ENCODE measurements at regions not wholly inside any gene's neighbourhood (a gene's known extent, or its start where the extent isn't known, plus 50 kb on each side); places are given as distances from the start of the nearest gene placed in this dataset.
"Not testable (repeated sequence)": the region's sequence is repeated elsewhere in the genome, so short reads cannot be mapped to it uniquely, and the experiment has no call there.

DNA sequence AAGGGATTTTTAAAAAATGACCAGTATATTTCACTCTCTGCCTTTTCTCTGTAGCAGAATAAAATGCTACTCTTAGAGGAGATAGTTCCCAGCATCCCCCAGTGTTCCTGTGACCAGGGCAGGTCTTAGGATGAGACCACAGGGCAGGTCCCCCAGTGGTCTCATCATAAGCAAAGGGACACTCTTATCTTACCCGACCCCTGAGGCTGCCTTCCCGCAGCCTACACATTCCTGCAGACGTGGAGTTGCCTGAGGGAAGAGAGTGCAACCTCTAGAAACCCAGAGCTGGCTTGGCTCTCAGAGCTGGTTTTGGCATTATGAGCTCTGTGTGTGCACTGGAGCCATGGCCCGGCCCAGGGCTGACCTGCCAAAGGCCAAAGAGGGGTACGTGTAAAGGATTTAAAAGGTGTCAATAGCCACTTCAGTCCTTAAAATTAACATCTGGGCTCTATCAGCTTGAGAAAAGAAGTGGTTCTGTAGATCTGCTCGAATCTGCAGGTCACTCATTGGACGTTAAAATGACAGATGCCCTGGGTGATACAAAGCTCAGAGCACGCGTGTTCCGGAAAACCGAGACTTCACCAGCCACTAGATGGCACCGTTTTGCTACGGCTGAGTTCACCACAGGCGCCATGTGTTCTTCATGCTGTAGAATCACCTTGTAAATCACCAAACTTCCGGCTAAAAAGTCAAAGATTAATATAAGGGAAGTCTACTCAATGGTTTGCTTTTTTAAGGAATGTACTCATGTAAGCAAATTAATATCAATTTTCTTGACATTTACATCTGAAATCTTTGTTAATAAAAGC is 60.4 kb upstream of the GPR31 start:
- not testable (repeated sequence) for H3K9me3 ChIP-seq
- H3K27ac ChIP-seq, result peak overlapping the region in 2 of 3 donors; percentile 53 to 90

DNA sequence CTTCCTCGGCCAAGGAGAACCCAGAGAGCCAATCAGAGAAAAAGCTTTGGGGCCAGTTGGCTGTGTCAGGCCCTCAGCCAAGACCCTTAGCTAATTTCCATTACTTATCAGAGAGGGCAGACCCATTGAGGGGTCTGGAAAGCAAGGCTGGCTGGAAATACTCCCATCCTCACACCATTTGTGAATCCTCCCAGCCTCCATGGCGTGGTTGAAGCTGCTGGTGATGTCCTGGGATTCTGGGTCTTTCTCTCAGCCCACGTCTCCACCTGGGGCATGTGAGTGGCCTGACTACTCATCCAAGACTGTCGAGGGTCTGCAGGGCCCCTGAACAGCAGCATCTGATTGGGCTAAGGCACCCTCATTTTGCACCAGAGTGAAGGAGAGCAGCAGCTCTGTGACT is 61.3 kb upstream of the GPR31 start:
- WGBS (ENCODE audit: insufficient coverage, low coverage, low lambda C conversion rate, missing lambda C conversion rate), result 75% methylated on average over 2 of the region's 4 CpGs
- DNase-seq; H3K27me3 ChIP-seq; intact Hi-C loops (cut with DNase I); H3K36me3 ChIP-seq; ATAC-seq; H3K27ac ChIP-seq; H3K4me3 ChIP-seq; H3K9me3 ChIP-seq: not testable (repeated sequence)
- H3K4me1 ChIP-seq, result peaks cover 0 to 10% (median 2%) of the 10 kb centered on the region in 4 donors

More for the DNA sequence above, 60.4 kb upstream of the GPR31 start:
- H3K27me3 ChIP-seq; H3K4me3 ChIP-seq; intact Hi-C loops (cut with DNase I); DNase-seq; H3K36me3 ChIP-seq: not testable (repeated sequence)
- peak; percentile 67 to 77 (median 68) for ATAC-seq
- H3K4me1 ChIP-seq, result peaks cover 0 to 10% (median 2%) of the 10 kb centered on the region in 4 donors
- WGBS (ENCODE audit: insufficient coverage, low coverage, low lambda C conversion rate, missing lambda C conversion rate), result 0% methylated on average over 3 of the region's 15 CpGs
- TF ChIP-seq, protein P1, sequence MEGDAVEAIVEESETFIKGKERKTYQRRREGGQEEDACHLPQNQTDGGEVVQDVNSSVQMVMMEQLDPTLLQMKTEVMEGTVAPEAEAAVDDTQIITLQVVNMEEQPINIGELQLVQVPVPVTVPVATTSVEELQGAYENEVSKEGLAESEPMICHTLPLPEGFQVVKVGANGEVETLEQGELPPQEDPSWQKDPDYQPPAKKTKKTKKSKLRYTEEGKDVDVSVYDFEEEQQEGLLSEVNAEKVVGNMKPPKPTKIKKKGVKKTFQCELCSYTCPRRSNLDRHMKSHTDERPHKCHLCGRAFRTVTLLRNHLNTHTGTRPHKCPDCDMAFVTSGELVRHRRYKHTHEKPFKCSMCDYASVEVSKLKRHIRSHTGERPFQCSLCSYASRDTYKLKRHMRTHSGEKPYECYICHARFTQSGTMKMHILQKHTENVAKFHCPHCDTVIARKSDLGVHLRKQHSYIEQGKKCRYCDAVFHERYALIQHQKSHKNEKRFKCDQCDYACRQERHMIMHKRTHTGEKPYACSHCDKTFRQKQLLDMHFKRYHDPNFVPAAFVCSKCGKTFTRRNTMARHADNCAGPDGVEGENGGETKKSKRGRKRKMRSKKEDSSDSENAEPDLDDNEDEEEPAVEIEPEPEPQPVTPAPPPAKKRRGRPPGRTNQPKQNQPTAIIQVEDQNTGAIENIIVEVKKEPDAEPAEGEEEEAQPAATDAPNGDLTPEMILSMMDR (IDR thresholded peaks at IDR 0.05), result peak in 3 of 4 donors; percentile 17 to 34 (median 32)

DNA sequence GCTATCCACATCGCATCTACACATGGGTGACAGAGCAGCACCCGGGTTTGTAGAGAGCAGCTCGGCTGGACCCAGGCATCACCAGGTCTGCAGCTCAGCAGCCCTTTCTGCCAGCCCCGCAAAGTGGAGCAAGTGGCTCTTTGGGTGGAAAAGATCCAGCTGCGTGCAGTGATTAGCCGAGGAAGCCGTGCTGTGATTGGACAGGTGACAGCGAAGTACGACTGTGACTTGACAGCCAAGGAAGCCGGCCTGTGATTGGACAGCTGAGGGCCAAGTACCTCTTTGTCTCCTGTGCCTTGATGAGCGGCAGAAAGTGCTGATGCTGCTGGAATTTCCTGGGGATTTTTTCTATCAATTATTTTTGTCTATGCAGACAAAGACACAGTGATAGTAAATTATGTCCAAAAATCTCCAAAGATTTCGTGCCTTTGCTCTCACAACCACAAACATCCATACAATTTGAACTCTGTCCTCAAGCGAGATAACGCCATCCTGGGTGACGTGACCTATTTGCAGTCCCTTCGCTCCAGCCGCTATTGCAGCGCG is 62.3 kb upstream of the GPR31 start:
- no peaks in the 10 kb centered on the region for H3K9me3 ChIP-seq
- no peak overlapping the region for H3K27ac ChIP-seq
- no peak for TF ChIP-seq POLR2A (IDR thresholded peaks at IDR 0.05)
- TF ChIP-seq, protein P1 (IDR thresholded peaks at IDR 0.05), result no peak
- H3K4me1 ChIP-seq, result peaks cover 0 to 7% (median 2%) of the 10 kb centered on the region in 4 donors
- peak in 2 of 4 donors; percentile 12 to 17 for ATAC-seq
- H3K4me3 ChIP-seq, result no peak overlapping the region
- intact Hi-C loops (cut with DNase I), result no loop called here
- peak; percentile 55 to 77 (median 61) for DNase-seq
- H3K27me3 ChIP-seq, result no peaks in the 10 kb centered on the region
- no peaks in the 10 kb centered on the region for H3K36me3 ChIP-seq
- WGBS (ENCODE audit: insufficient coverage, low coverage, low lambda C conversion rate, missing lambda C conversion rate), result 58% methylated on average over 15 of the region's 19 CpGs

DNA sequence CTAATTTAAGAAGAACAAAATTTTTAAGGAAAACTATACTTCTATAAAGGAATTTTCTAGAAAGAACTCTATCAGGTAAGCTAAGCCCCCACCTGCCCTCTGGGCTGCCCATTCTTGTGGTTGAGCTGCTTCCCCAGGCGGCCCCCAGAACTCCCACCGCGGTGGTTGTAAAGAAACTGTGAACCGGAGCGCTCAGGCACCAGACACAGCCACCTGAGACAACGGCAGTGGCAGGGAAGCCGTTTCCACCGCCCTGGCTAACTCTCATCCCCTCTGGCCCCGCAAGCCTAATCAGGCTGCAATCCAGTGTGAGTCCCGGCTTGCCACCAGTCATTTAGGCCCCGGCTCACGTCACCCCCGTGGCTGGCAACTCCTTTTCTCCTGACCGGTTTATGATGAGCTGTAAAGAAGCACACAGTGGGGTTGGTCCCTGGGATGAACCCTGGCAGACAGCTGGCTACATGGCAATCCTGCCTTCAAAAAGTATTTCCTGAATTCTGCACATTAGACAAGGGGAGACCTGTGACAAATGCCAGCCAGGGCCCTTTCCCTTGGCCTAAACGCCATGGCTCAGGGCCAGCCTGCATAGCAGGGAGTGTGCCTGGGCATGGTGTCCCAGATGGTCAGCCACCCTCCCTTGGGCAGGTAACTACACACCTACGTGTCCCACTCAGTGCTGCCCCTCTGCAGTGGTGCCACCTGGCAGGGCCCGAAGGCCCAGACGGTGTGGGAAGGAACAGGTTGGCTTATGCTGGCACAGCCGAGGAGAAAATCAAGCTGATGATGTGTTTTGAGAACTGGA is 63.8 kb upstream of the GPR31 start:
- WGBS (ENCODE audit: insufficient coverage, low coverage, low lambda C conversion rate, missing lambda C conversion rate), result 86% methylated on average over 7 of the region's 19 CpGs
- ATAC-seq (no peak), DNase-seq (no peak)

DNA sequence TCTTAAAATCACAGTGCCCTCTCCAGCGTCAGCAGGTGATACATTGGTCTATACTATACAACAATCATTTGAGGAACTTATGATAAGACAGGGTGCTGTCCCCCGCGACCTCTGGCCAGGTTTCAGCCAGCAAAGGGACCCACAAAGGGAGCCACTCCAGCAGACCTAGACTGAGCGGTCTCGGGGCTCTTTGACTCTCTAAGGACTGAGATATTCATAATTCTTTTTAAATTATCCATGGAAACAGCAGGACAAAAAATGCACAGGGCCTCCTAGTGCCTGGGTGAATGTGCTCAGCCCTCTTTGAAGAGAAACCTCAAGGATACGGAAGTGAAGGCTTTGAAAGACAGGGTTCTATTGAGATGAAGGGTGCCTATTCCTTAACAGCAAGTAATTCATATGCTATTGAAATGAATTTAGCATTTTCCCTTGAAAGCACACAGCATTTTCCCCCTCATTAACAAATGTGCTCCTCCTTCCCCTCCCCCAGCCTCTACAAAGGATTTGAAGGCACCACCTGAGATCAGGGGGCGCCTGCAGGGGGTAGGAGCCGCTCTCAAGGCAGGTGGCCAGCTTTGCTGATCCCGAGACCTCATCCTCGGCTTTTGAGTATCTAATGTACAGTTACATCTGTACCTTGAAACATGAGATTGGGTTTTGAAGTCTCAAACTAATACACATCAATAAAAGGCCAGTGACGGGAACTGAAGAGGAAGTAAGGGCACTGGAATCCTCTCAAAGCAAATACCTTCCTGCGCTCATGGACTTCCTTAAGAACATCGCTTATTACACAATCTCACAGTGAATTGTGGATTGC is 65.3 kb upstream of the UNC93A start:
- H3K4me3 ChIP-seq; H3K36me3 ChIP-seq; H3K4me1 ChIP-seq; H3K27ac ChIP-seq; DNase-seq; ATAC-seq; H3K27me3 ChIP-seq; intact Hi-C loops (cut with DNase I); H3K9me3 ChIP-seq: not testable (repeated sequence)
- 73% methylated on average over 5 of the region's 13 CpGs for WGBS (ENCODE audit: insufficient coverage, low coverage, low lambda C conversion rate, missing lambda C conversion rate)

More for the DNA sequence above, 63.8 kb upstream of the GPR31 start:
- no peak overlapping the region for H3K4me3 ChIP-seq
- no peak for TF ChIP-seq POLR2A (IDR thresholded peaks at IDR 0.05)
- TF ChIP-seq, protein P1 (IDR thresholded peaks at IDR 0.05), result no peak
- H3K4me1 ChIP-seq, result peaks cover 0 to 4% (median 0%) of the 10 kb centered on the region in 4 donors
- H3K36me3 ChIP-seq, result no peaks in the 10 kb centered on the region
- no peaks in the 10 kb centered on the region for H3K9me3 ChIP-seq
- H3K27ac ChIP-seq, result no peak overlapping the region
- H3K27me3 ChIP-seq, result no peaks in the 10 kb centered on the region
- intact Hi-C loops (cut with DNase I), result no loop called here

Data from right lobe of liver (tissue), 6 donors.